GM18520 (cell line): ENCODE measurements at regions not wholly inside any gene's neighbourhood (a gene's known extent, or its start where the extent isn't known, plus 50 kb on each side); places are given as distances from the start of the nearest gene placed in this dataset.
"Not testable (repeated sequence)": the region's sequence is repeated elsewhere in the genome, so short reads cannot be mapped to it uniquely, and the experiment has no call there.

Source experiments
- ATAC-seq: cut with Tn5 transposase; IDR thresholded peaks from one replicate; pipeline ENCODE4 v1.9.1; 2021; ENCODE audit not compliant: unreplicated experiment

GRCh38 chr3:153539263-153539662 is 377.2 kb downstream of the RAP2B start:
- no peak for ATAC-seq

GRCh38 chr3:153545471-153545870 is 383.4 kb downstream of the RAP2B start:
- ATAC-seq, result no peak

- no peak for ATAC-seq
Measured at GRCh38 chr3:153547970-153548369, 385.9 kb downstream of the RAP2B start.

- ATAC-seq, result not testable (repeated sequence)
Measured at GRCh38 chr3:153549686-153550085, 387.7 kb downstream of the RAP2B start.

DNA sequence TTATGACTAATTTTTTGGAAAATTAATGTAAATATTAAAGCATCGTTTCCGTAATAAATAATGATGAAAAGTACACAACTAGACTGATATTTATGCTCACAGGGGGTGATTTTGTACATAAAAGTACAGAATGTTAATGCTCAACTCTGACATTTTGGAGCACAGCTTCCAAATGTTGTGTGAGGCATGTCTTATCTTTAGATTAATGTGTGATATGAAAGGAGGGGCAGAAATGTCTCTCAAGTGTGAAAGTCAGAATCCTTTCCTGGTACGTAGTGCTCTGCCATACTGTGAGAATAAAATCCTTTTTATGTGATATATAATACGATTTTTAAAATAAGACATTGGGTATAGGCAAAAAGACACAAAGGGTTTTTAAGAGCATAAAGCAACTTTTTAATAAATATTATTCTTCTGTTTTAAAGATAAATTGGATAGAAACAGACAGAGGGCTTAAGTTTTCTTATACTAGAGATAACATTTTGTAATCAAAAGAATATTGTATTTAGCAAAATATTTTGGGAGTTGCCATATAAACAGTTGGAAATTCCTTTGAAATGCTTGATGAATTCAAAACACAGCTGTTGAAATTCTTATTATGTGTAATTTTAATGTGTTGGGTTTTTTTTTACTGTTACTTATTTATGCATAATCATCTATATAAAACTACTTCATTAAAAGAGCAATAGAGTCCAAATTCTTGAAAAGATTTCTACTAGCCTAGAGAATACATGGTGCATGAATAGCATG is 389.7 kb downstream of the RAP2B start:
- no peak for ATAC-seq

DNA sequence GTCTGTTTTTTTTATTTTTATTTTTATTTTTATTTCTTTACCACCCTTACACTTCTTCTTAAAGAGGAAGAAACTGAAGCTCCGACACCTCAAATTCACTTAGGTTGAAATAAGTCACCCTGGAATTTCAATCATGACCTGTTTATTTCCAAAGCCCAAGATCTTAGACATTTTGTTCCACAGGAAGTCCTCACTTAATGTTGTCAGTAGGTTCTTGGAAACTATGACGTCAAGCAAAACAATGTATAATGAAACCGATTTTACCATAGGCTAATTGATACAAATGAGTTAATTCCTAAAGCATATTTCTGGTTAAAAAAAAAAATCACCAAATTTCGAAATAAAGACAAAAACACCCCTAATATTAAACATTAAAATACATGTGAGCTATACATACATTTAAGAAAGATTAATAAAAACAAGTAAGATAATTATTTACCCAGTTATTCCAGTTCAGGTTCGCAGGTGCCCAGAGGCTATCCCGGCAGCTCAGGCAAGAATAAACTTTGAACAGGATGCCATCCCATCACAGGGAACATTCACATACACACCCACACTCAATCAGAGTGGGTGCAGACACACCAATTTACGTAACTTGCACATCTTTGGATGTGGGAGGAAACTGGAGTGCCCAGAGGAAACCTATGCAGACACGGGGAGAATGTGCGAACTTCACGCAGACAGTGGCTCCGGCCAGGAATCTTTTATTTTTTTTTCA is 391.0 kb downstream of the RAP2B start:
- no peak for ATAC-seq

DNA sequence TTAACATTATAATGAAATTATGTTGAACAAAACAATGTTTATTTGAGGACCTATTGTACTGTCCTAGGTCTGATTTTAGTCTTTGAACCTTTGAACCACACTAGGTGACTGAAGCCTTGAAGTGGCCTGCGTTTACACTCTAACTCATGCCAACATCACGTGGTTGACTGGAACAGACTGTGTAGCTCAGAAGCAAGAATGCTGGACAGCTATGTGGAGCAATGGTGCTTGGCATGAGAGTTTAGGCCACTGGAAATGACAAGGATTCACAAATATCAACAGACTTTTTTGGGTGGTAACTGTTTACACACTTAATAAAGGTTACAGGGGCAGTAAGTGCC is 391.5 kb downstream of the RAP2B start:
- no peak for ATAC-seq

- no peak for ATAC-seq
Measured at GRCh38 chr3:153555919-153556318, 393.9 kb downstream of the RAP2B start.

- not testable (repeated sequence) for ATAC-seq
Measured at GRCh38 chr3:153559366-153559765, 397.3 kb downstream of the RAP2B start.

DNA sequence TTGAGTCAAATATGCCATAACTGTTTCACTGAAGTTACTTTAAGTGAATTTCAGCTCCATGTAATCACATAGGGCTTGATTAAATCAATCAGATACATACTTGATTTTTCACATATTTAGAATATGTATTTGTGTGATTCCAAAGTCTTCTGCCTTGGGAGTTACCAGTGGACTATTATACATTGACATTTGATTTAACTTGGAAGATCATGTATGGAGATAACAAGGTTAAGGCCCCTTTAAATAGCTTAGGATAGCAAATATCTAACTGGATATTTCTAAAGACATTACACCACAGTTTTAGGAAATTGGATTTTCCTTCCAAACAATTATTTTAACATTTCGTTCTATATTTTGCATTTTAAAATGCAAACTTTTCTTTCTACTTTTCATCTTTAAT is 405.0 kb downstream of the RAP2B start:
- no peak for ATAC-seq

DNA sequence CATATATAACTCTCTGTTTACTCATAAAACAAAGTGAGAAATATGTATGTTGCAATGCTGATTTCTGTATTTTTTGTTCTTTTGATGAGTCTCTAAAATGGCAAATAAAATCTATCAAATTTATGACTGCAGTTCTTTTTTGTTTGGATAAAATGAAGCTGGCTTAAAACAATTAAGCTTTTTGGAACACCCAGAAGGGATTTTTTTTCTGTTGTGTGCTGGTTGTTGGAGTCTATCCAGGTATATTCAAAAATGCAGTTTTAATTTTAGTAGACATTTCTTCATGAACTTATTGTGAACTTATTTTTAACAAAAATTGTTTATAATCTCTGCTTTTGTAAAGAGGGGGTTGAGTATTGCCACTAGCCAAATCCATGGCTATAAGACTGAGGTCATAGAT is 405.5 kb downstream of the RAP2B start:
- ATAC-seq, result no peak

GRCh38 chr3:153570481-153570880 is 408.5 kb downstream of the RAP2B start:
- ATAC-seq, result not testable (repeated sequence)

DNA sequence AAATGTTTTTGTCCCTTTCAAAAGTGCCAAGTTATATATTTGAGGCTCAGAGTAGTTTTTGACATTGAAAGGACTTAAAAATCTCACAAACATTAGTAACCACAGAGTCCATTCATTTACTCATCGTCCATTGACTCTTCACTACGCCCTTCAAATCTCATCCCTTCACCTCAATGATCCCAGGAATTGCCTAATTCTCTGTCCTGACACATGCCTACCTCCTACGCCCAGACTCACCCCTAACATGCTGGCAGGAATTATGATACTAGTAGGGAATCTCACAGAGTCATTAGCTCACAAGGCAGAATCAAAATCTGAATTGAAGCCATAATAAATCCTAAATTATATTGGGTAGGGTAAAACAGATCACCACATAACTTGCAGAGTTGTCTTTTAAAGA is 410.1 kb downstream of the RAP2B start:
- ATAC-seq, result no peak

DNA sequence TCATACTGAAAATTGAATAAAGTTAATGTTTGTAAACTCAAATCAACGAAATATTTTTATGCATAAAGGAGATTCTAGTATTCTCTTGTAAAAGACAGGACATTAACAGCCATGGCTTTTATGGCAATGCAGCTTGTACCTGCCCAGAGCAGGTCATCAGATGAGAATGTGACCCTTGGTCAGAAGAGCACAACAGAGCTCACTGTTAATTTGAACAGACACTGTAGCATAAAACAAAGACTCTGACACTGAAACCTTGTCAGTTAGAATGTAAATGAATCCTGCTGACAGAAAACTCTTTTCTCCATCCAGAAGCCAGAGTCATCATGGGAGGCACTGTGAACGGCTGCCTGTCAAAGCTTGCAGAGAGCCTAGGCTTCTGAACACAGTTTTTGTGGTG is 410.6 kb downstream of the RAP2B start:
- ATAC-seq, result no peak

DNA sequence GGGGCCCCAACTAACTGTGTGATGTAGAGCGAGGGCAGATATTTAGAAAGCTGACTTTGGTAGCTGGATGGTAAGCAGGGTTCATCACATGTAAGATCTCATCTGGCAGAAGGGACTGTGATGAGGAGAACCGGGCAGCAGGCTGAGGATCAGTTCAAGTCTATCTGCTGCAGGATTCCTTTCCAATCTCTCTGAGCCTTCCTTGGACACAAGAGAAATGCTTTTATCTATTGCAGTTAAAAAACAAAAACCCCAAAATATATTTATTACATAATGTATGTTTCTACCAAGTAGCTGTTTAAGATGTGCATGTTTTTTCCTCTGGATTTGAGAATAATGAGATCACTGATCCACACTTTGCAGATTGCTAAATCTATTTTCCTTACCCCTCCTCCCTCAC is 411.5 kb downstream of the RAP2B start:
- no peak for ATAC-seq

- no peak for ATAC-seq
Measured at GRCh38 chr3:153574445-153574844, 412.4 kb downstream of the RAP2B start.

DNA sequence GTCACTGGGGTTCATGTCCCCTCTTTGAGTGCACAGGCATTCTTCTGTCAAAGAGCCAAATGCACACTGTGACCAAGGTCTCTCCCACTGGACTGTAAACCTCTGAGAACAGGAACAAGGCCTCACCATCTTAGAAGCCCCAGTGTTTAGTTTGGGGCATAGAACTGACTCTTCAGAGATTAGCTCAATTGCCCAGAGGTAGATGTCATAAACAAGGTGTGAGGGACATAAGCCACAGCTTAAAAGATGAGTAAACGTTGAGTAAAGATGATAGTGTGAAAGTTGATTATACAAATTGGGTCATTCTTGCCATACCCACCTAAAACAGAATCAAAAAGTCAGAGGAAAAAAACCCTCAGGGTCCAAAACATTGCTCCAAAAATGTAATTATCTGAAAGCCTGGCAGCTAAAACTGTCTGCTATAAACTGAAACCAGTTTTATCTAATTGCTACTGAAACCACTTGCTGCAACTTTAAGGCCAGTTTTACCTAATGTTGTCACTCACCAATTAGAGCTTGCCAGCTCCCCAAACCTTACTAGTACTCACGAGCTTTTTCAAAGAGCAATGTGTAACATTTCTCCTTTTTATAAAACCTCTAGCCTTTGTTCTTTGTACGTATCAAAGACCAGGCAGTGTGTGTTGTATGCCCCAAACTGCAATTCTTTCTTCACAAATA is 415.2 kb downstream of the RAP2B start:
- ATAC-seq, result no peak

DNA sequence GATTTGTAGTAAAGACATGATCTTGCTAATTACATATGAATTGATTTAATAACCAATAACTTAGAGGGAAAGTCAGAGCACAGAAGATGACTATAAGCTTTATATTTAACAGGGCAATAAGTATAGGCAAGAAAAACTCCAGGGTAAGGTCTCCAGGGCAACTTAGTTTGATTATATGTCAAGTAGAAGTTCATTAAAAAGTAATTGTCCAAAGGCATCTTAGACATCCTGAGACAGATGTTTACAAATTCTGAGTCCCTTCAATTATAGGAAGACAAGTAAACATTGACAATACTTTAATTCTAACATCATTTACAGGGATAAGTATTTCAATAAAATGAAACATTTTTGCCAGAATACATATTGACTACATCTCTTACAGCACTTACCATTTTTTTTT is 416.0 kb downstream of the RAP2B start:
- ATAC-seq, result no peak

DNA sequence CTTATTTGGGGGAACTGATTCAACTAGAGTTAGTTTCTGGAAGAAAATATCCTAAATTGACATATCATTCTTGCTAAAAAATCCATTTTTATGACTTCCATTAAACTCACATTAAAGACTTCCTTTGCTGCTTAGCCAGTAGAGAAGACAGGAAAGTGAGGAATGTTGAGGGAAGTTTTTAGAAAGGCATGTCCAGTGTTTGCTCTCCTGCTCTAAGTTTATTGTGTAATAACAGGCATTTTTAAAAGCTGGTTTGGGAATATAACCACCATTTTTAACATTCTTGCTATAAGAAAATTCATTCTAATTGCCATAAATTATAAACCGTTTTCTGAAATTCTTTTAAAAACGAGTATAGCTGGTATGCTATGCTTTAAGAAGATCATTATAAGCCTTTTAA is 428.0 kb downstream of the RAP2B start:
- no peak for ATAC-seq

DNA sequence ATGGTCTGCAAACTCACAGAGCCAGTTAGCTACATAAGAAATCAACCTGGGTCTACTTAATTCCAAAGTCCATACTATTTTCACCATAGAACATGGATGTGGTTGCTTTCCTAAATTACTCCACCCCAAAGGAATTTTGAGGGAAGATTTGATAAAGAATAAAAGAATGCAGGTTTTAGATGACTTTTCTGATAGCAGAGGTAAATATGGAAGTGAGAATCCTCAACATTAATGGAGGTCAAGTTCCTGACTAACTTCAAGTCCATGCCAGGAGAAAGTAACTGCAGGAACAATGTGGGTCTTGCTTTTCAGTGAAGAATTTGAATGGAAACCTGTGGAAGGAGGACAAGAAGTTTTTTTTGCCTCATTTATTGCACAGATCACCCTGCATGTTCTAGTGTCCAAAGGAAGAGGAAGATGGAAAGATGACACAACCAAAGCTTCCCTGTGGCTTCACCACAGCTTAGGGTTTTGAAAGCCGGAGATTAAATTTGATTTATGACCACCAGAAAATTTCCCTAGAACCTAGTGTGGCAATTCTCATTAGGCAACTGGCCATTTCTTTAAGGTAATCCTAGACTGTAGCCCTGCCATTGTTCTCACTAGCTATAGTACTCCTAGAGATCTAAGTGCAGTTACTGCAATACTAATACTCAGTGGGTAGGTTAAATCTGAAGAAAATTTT is 429.7 kb downstream of the RAP2B start:
- ATAC-seq, result no peak

- no peak for ATAC-seq
Measured at GRCh38 chr3:153595186-153595815, 433.3 kb downstream of the RAP2B start.
